Neural crest cell (in vitro differentiated cells): ENCODE measurements at regions not wholly inside any gene's neighbourhood (a gene's known extent, or its start where the extent isn't known, plus 50 kb on each side); places are given as distances from the start of the nearest gene placed in this dataset.
"Not testable (repeated sequence)": the region's sequence is repeated elsewhere in the genome, so short reads cannot be mapped to it uniquely, and the experiment has no call there.

Experiments
- DNase-seq: peaks from one replicate; pipeline ENCODE4 v3.0.0; 2021; ENCODE audit warnings: low read depth, mixed read lengths, low spot score
- H3K27ac Mint-ChIP-seq: one replicate; pipeline ENCODE4 v1.8.0; 2021; ENCODE audit warnings: mild to moderate bottlenecking, mixed read lengths; ENCODE audit not compliant: unreplicated experiment
- H3K27me3 Mint-ChIP-seq: 2 replicates; pipeline ENCODE4 v1.8.0; 2021; ENCODE audit warnings: low read depth, mild to moderate bottlenecking, mixed read lengths
- H3K36me3 Mint-ChIP-seq: 2 replicates; pipeline ENCODE4 v1.8.0; 2021; ENCODE audit warnings: low read depth, mild to moderate bottlenecking, mixed read lengths
- H3K4me1 Mint-ChIP-seq: 2 replicates; pipeline ENCODE4 v1.8.0; 2021; ENCODE audit warnings: mixed read lengths
- H3K4me3 Mint-ChIP-seq: one replicate; pipeline ENCODE4 v1.8.0; 2021; ENCODE audit warnings: mild to moderate bottlenecking, mixed read lengths
- H3K9me3 Mint-ChIP-seq: 2 replicates; pipeline ENCODE4 v1.8.0; 2021; ENCODE audit warnings: mixed read lengths
- CTCF ChIP-seq: fragments of 200-600 bp; sonication (generic); conservative IDR thresholded peaks from 2 replicates; pipeline ENCODE4 v1.5.0; 2021; ENCODE audit warnings: antibody characterized with exemption, mild to moderate bottlenecking

GRCh38 chr11:23772081-23772480 is 724.8 kb upstream of the LUZP2 start:
- Mint-ChIP-seq H3K4me1 (no peaks in the 10 kb centered on the region), H3K9me3 (peaks cover 3% of the 10 kb centered on the region), H3K27ac (no peak overlapping the region), H3K36me3 (peaks cover under 1% of the 10 kb centered on the region), H3K4me3 (no peak overlapping the region), H3K27me3 (no peaks in the 10 kb centered on the region)
- no peak for DNase-seq
- TF ChIP-seq CTCF: no peak

DNA sequence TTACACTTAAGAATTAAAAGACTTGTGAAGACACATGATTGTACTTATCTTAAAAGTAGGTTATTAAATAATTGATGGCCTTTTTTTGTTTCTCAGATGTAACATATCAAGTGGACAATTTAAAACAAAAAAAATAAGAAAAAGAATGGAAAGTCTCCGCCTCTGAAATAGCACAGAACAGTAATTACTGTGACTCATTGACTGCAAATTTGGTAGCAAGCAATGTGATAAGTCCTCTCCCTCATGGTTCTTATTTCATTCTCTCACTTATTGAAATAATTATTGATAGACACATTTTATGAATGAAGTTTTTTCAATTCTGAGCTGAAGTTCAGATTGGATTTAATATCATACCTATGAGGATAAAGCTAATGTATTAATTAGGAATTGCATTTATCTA is 717.9 kb upstream of the LUZP2 start:
- no peaks in the 10 kb centered on the region for H3K27me3 Mint-ChIP-seq
- H3K4me1 Mint-ChIP-seq: peaks cover 3% of the 10 kb centered on the region
- peaks cover 4% of the 10 kb centered on the region for H3K9me3 Mint-ChIP-seq
- H3K4me3 Mint-ChIP-seq: no peak overlapping the region
- DNase-seq: no peak
- no peaks in the 10 kb centered on the region for H3K36me3 Mint-ChIP-seq
- TF ChIP-seq CTCF: no peak
- no peak overlapping the region for H3K27ac Mint-ChIP-seq

- TF ChIP-seq CTCF: no peak
- peaks cover 4% of the 10 kb centered on the region for H3K9me3 Mint-ChIP-seq
- DNase-seq: no peak
- no peak overlapping the region for H3K4me3 Mint-ChIP-seq
- peaks cover 13% of the 10 kb centered on the region for H3K4me1 Mint-ChIP-seq
- no peak overlapping the region for H3K27ac Mint-ChIP-seq
- H3K36me3 Mint-ChIP-seq: no peaks in the 10 kb centered on the region
- no peaks in the 10 kb centered on the region for H3K27me3 Mint-ChIP-seq
These were observed 716.6 kb upstream of the LUZP2 start for GRCh38 chr11:23780231-23780630.

GRCh38 chr11:23781803-23782560 is 714.9 kb upstream of the LUZP2 start:
- no peak for TF ChIP-seq CTCF
- H3K4me1 Mint-ChIP-seq: peaks cover 13% of the 10 kb centered on the region
- no peak for DNase-seq
- peaks cover 4% of the 10 kb centered on the region for H3K9me3 Mint-ChIP-seq
- no peak overlapping the region for H3K4me3 Mint-ChIP-seq
- H3K36me3 Mint-ChIP-seq: no peaks in the 10 kb centered on the region
- H3K27me3 Mint-ChIP-seq: no peaks in the 10 kb centered on the region
- H3K27ac Mint-ChIP-seq: no peak overlapping the region

DNA sequence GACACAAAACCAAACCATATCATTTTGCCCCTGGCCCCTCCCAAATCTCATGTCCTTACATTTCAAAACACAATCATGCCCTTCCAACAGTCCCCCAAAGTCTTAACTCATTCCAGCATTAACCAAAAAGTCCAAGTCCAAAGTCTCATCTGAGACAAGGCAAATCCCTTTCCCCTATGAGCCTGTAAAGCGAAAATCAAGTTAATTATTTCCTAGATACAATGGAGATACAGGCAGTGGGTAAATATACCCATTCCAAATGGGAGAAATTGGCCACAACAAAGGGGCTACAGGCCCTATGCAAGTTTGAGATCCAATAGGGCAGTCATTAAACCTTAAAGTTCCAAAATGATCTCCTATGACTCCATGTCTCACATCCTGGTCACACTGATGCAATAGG is 709.9 kb upstream of the LUZP2 start:
- not testable (repeated sequence) for H3K27ac Mint-ChIP-seq, H3K36me3 Mint-ChIP-seq, H3K27me3 Mint-ChIP-seq

DNA sequence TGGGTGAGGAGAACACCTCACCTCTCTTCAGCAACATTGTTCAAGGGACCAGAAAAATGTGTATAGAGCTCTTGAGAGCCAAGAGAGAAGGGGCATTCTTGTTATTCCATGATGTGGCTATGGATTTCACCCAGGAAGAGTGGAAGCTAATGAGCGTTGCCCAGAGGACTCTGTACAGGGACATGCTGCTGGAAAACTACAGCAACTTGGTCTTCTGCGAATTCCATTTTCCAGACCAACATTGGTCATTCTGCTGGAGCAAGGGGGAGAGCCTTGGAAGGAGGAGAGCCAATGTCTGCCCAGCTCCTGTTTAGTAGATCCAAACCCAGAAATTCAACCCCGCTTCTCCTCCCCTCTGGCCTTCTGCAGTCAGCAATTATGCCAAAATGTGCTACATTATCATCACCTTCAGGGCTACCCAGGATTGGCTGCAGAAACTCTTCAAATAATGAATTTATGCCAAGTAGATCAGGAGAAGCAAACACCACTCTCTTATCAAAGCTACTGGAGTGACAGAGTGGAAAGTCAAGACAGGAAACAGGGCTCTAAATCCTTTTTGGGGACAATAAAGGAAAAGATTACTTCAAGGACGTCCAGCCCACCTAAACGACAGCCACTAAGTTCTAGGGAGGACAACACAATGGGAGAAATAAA is 707.5 kb upstream of the LUZP2 start:
- no peaks in the 10 kb centered on the region for H3K36me3 Mint-ChIP-seq
- no peak overlapping the region for H3K27ac Mint-ChIP-seq
- no peaks in the 10 kb centered on the region for H3K27me3 Mint-ChIP-seq
- no peak for DNase-seq
- H3K9me3 Mint-ChIP-seq: no peaks in the 10 kb centered on the region
- no peak overlapping the region for H3K4me3 Mint-ChIP-seq
- TF ChIP-seq CTCF: no peak
- H3K4me1 Mint-ChIP-seq: peaks cover 7% of the 10 kb centered on the region

More for the DNA sequence above, 709.9 kb upstream of the LUZP2 start:
- not testable (repeated sequence) for DNase-seq, H3K9me3 Mint-ChIP-seq, H3K4me3 Mint-ChIP-seq, H3K4me1 Mint-ChIP-seq
